Calu3 (cell line): ENCODE measurements at regions not wholly inside any gene's neighbourhood (a gene's known extent, or its start where the extent isn't known, plus 50 kb on each side); places are given as distances from the start of the nearest gene placed in this dataset.

ENCODE experiments used
- BruUV-seq: library from RNA; stranded (reverse); fragments of 400-500 nt; replicated peaks from 2 replicates; lab custom pipeline; 2021; lab: Mats Ljungman, UMichigan
- CTCF ChIA-PET: fragments of 300-600 bp; sonication (Branson Sonifier 250); formaldehyde crosslinking; loops from one replicate; lab custom pipeline; 2022; ENCODE audit warnings: antibody characterized with exemption; lab: Charles Lee
- DNase-seq: peaks from one replicate; pipeline ENCODE4 v3.0.0; 2022
- H3K27ac Mint-ChIP-seq: one replicate; pipeline ENCODE4 v1.8.0; 2022; ENCODE audit warnings: mixed read lengths; ENCODE audit not compliant: unreplicated experiment
- H3K27me3 Mint-ChIP-seq: one replicate; pipeline ENCODE4 v1.8.0; 2022; ENCODE audit warnings: mixed read lengths; ENCODE audit not compliant: unreplicated experiment
- H3K36me3 Mint-ChIP-seq: one replicate; pipeline ENCODE4 v1.8.0; 2022; ENCODE audit warnings: mild to moderate bottlenecking, moderate library complexity, mixed read lengths; ENCODE audit not compliant: insufficient read depth, unreplicated experiment
- H3K4me1 Mint-ChIP-seq: one replicate; pipeline ENCODE4 v1.8.0; 2022; ENCODE audit warnings: mild to moderate bottlenecking, low read depth, mixed read lengths; ENCODE audit not compliant: unreplicated experiment
- H3K4me3 Mint-ChIP-seq: one replicate; pipeline ENCODE4 v1.8.0; 2022; ENCODE audit warnings: mild to moderate bottlenecking, low read depth, moderate library complexity, mixed read lengths; ENCODE audit not compliant: unreplicated experiment
- H3K9me3 Mint-ChIP-seq: one replicate; pipeline ENCODE4 v1.8.0; 2022; ENCODE audit warnings: low read depth, mixed read lengths; ENCODE audit not compliant: unreplicated experiment
- CTCF ChIP-seq: fragments of 200-600 bp; IDR thresholded peaks from one replicate; pipeline ENCODE4 v1.8.0; 2022; ENCODE audit warnings: antibody characterized with exemption; ENCODE audit not compliant: unreplicated experiment
- intact Hi-C: fragments of 100-400 bp; cut with micrococcal nuclease; formaldehyde crosslinking; loops from one replicate; pipeline ENCODE4 v1.10.0; 2022; ENCODE audit not compliant: unreplicated experiment

DNA sequence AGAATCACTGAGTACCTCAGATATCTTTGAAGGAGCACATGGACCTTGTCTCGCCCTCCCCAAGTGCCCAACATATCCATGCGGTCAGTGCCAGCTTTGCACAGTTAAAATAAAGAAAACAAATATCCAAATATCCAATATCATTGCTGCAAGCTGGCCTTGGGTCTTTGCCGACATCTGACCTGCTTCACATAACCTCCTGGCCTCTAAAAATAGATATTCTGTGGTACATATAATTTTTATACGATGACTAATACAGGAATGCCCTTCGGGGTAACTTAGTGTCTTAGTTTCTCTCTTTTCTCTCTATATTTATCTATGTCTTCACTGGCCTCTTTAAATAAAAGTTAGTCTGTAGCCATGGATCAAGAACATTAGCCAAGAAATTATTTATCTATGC lies 67.8 kb downstream of the MAF start:
- Mint-ChIP-seq H3K4me1 (no peaks in the 10 kb centered on the region), H3K27ac (no peak overlapping the region), H3K4me3 (no peak overlapping the region), H3K27me3 (peaks cover 11% of the 10 kb centered on the region), H3K36me3 (no peaks in the 10 kb centered on the region), H3K9me3 (no peaks in the 10 kb centered on the region)
- no peak for TF ChIP-seq CTCF
- intact Hi-C loops = no loop called here
- DNase-seq = no peak
- BruUV-seq = no TSS peak
- CTCF ChIA-PET = no interaction called here

DNA sequence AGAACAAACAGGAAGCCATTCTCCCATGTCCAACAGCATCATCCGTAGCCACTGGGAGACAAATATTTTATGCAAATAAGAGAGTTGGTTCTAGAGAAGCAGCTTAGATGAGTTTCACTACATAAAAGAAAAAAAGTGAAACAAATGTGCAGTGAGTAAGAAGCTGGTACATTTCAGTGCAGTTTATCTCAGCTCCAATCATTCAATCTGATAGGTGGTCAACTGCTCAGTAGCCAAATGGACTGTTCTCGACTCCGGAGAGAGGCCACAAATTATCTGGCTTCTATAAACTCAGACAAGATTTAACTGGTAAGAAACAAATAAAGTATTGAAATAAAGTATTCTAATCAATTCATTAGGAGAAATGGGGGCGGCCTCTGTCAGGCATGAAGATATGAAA lies 68.3 kb downstream of the MAF start:
- no peaks in the 10 kb centered on the region for H3K9me3 Mint-ChIP-seq
- intact Hi-C loops = no loop called here
- peaks cover 16% of the 10 kb centered on the region for H3K27me3 Mint-ChIP-seq
- no peak for TF ChIP-seq CTCF
- BruUV-seq = no TSS peak
- DNase-seq = no peak
- H3K4me3 Mint-ChIP-seq = no peak overlapping the region
- H3K27ac Mint-ChIP-seq = no peak overlapping the region
- H3K4me1 Mint-ChIP-seq = no peaks in the 10 kb centered on the region
- CTCF ChIA-PET = no interaction called here
- H3K36me3 Mint-ChIP-seq = no peaks in the 10 kb centered on the region

DNA sequence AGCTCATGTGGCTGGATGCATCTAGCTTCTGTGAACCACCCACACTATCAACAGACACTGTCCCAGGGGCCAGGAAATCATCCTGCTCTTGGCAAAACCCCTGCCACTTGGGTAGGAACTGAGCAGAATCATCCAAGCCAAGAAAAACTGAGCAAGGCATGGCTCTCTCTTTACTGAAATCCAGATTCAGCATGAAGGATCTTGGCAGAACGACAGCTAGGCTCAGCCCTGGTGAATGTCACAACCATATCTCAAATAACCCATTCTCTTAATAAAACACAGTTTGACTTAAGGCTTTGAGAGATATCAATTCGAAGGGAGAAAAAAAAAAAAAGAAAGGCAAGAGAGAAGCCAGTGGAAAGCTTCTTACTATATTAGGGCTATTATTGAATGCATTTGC lies 72.2 kb downstream of the MAF start:
- Mint-ChIP-seq H3K27me3 (peaks cover 55% of the 10 kb centered on the region), H3K9me3 (no peaks in the 10 kb centered on the region), H3K4me3 (no peak overlapping the region), H3K27ac (no peak overlapping the region), H3K36me3 (no peaks in the 10 kb centered on the region), H3K4me1 (no peaks in the 10 kb centered on the region)
- DNase-seq = no peak
- intact Hi-C loops = no loop called here
- no TSS peak for BruUV-seq
- CTCF ChIA-PET = no interaction called here
- no peak for TF ChIP-seq CTCF

- BruUV-seq = no TSS peak
- DNase-seq = no peak
- no peak overlapping the region for H3K4me3 Mint-ChIP-seq
- H3K4me1 Mint-ChIP-seq = no peaks in the 10 kb centered on the region
- intact Hi-C loops = no loop called here
- TF ChIP-seq CTCF = no peak
- H3K27ac Mint-ChIP-seq = no peak overlapping the region
- H3K36me3 Mint-ChIP-seq = no peaks in the 10 kb centered on the region
- H3K27me3 Mint-ChIP-seq = peaks cover 76% of the 10 kb centered on the region
- CTCF ChIA-PET = no interaction called here
- H3K9me3 Mint-ChIP-seq = no peaks in the 10 kb centered on the region
Measured at GRCh38 chr16:79523971-79524370, 76.6 kb downstream of the MAF start.
